HG02981 (cell line): ENCODE measurements at regions not wholly inside any gene's neighbourhood (a gene's known extent, or its start where the extent isn't known, plus 50 kb on each side); places are given as distances from the start of the nearest gene placed in this dataset.

ENCODE experiments used
- ATAC-seq: cut with Tn5 transposase; IDR thresholded peaks from one replicate; pipeline ENCODE4 v1.9.1; 2021; ENCODE audit warnings: mild to moderate bottlenecking, moderate library complexity; ENCODE audit not compliant: unreplicated experiment

DNA sequence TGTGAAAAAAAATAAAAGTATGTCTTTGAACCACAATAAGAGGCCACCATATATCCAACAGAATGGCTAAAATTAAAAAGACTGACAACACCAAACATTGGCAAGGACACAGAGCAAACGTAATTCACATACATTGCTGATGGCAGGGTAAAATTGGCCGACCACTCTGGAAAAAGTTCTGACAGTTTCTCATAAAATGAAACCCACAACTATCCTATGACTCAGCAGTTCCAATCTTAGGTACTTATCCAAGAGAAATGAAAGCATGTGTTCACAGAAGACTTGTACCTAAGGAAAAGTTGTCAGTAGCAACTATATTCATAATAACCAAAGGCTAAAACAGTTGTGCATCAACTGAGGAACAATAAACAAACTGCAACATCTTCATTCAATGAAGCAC is 357.3 kb upstream of the XYLT1 start:
- no peak for ATAC-seq

GRCh38 chr16:17827313-17827712 is 356.6 kb upstream of the XYLT1 start:
- ATAC-seq = no peak

GRCh38 chr16:17817943-17818342 is 347.2 kb upstream of the XYLT1 start:
- ATAC-seq = no peak

- ATAC-seq = no peak
Observed at GRCh38 chr16:17817260-17817659, 346.5 kb upstream of the XYLT1 start.

DNA sequence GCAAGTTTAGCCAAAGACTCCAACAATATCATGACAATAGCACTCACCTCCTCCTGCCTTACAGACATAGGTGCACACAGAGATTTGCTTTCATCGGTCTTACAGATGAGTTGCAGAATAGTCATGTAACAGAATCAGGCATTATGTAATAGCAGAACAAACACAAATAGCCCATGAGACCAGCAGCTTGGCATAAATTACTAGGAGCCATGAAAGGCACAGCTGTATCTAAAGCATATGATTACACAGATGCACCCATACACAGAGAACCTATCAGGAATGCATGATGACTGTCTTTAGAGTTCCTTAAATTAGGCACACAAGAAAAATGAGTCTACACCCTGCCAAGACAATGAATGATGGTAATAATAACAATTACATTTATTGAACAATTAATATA is 342.0 kb upstream of the XYLT1 start:
- ATAC-seq = no peak

GRCh38 chr16:17804857-17805256 is 334.1 kb upstream of the XYLT1 start:
- no peak for ATAC-seq

DNA sequence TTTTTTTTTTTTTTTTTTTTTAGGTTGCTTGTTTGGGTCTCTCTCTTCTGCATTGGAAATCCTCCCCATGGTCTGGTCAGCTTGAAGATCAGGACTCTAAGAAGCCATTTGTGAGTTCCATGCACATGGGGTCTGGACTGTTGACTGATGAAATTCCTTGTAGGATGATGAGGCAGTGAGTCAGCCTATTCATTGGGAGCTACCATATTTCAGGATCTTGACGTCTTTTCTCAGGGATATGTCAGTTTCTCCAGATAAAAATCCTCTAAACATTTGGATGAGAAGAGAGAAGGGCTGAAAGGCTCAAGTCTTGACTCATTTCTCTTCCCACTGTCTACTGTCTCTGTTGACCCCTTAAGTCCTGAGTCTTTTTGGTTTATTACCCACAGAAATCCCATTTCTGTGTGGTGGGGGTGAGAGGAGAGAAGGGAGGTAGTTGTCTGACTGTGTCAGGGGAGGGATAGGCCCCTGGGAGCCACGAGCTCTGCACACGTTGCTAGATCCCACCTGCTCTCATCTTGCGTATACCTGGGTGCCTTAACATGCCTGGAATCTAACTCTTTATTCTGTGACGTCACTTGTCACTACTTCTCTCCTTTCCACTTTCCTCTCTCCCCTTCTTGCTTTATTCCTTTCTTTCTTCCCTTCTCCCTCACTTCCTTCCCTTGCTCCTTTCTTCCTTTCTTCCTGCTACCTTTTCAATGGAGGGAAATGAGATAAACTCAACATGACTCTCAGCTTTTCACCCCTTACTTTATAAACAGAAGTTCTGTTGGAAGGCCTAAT is 333.1 kb upstream of the XYLT1 start:
- no peak for ATAC-seq

DNA sequence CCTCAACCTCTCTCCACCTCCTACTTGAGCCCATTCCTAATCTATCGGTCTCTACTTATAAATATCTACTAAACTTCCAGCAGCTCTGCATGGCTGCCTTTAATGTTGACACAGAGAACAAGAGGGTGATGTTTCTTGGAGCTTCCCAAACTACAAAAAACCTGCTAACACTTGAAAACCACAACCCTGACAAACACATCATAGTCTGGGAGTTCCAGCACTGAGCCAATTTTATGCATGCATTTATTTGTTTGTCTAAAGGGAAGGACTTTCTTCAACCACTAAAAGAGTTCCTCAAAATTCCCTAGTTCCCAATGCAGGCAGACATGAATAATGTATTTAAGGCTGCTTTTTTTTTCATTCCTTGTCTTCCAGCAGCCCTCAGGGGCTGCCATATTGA is 331.8 kb upstream of the XYLT1 start:
- no peak for ATAC-seq

DNA sequence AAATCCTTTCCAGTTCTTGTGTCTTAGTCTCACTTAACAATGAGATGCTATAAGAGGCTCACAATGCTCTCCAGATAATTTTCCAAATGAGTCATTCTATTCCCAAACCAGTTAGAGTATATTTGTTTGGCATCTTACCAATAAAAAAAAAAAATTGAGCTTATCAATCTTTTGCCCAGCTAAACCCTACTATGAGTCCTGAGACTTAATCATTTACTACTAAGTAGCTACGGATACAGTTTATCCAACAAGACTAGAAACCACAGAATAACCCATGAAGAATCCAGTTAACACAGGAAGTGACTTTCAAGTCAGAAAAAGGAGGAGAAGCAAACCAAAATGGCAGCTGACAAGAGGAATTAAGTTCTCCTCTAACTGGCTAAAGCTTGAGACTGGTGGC is 330.3 kb upstream of the XYLT1 start:
- ATAC-seq = no peak

DNA sequence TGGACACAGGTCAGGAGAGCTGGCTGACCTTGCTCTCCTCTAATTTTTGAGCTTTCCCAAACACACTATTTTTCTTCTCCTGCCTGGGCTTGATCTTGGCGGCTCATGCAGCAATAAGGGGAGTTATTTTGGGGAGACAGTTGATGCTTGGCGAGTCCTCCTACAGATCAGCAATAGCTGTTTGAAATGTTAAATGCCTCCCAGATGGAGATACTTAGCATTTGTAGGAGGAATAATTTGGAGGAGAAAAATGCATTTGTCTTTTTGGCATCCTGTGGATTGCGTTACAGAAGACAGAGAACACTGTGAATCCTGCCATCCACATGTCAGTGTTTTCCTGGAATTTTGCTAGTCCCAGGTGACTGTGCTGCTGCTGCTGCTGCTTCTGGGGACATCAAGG is 328.0 kb upstream of the XYLT1 start:
- ATAC-seq = no peak

GRCh38 chr16:17793354-17793753 is 322.6 kb upstream of the XYLT1 start:
- no peak for ATAC-seq

DNA sequence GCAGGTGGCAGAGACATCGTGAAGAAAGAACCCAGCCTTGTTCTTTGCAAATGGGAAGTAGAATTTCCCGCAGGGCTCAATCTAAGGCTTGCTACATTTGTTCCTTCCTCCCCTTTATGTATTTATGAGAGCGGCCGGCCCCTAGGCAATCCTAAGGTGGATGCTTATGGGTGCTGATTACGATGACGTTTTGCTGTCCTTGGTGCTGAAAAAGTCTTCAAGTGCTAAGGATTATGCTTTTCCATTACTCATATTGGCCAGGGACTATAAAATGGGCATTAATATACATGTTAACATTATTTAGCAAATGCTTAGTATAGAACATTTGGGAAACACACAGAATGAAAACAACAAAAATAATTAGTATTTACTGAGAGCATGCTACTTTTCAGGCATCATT is 313.3 kb upstream of the XYLT1 start:
- no peak for ATAC-seq

GRCh38 chr16:17780181-17780580 is 309.4 kb upstream of the XYLT1 start:
- no peak for ATAC-seq

DNA sequence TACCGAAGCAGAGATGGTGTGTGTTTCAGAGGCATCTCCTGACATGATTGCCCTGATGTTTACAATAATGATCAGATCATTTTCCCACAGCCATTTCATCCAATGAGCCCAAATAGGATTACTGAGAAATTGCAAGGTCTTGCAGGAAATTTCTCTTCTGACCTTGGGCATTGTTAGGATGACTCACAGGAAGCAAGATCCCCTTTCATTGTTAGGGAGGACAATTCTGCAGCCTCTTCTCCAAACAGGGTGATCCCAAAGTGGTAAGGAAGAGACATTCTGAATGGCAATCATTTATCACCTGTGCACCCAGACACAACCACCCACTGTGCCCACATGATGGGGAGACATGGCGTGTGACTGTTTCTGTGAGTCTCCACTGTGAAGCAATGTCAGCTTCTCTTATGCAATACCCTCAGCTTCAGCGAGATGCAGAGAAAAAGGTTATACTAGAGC is 306.7 kb upstream of the XYLT1 start:
- ATAC-seq = no peak

DNA sequence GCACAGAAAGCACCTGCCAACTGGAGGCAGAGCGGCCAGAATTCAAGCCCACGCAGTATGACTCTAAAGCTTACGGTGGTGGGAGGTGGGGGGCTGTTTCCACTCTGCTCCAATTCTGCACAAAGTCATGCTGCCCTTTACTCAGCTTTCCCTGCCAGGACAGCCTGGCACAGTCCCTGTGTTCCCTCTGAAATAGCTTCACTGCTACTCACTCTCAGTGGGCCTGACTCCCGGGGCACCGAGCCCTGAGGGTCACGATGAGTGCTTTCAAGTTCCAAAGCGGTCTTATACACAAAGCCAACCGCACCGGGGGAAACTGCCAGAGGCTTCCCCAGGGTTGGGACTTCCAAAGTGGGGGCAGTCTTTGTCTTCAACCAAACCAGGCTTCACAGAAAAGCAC is 306.1 kb upstream of the XYLT1 start:
- ATAC-seq = no peak

DNA sequence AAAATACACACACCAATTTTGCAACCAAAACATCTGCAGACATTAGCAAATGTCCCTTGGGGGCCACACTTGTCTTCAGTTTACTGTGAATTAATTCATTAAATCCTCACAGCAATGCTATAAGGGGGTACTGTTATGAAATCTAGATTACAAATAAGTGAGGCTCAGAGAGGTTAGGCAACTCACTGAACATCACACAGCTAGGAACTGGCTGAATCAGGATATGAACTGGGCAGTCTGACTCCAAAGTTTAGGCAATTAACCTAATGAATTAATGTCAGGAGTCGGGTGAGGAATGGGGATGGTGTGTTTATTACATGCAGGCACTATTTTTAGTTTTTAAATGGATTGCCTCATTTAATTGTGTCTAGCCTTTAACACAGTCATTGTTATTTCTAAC is 305.7 kb upstream of the XYLT1 start:
- ATAC-seq = no peak

DNA sequence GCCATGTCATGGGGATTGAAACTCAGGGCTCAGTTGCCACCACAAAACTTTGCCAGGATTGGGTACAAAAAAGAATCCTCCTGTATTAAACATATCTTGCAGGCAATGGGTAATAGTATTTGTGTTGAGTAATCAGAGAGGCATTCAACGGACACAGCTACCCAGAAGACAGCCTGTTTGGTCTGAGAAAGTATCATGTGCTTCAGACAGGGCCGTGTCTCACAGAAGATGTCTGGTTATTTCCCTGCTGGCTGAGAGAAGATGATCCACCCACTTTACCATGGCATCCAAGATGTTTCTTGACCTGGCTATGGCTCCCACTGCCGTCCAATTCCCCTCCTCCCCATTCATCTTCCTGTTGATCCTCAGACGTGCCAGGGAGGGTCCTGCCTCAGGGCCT is 304.3 kb upstream of the XYLT1 start:
- ATAC-seq = no peak

DNA sequence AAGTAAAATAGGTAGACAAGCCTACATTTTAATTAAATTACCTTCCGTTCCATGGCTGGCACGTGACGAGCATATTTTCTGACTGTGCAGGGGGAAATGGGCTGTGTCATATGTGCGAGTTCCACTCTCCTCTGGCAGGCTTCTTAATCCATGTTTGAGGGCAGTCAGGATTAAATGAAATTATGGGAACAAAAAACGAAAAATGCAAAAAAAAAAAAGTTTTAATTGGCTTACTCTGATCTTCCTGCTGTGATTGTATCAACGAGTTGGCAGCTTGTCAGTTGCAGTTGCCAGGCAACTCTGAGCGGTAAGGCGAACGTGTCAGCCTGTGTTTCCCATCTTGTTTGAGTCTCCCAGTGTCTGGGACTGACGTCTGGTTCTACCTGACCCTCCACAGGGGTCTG is 302.9 kb upstream of the XYLT1 start:
- ATAC-seq = no peak

DNA sequence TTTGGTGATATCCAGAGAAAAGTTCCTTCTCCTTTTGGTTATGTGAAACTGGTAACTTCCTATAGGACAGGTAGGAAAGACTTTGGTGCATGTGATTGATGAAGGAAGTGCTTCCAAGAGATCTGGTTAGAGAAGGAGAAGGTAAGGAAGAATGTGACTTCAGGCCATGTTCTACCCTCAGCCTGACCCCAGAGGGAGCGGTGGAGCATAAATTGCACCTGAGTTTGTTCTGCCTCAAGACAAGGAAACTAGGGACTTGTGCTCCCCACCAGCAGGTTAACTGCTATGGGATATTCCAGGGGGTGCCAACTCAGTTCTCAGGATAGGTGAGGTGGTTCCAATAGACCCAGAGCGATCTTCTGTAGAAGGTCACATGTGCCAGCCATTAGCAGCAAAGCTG is 299.3 kb upstream of the XYLT1 start:
- no peak for ATAC-seq

- no peak for ATAC-seq
Observed at GRCh38 chr16:17769065-17769464, 298.3 kb upstream of the XYLT1 start.

DNA sequence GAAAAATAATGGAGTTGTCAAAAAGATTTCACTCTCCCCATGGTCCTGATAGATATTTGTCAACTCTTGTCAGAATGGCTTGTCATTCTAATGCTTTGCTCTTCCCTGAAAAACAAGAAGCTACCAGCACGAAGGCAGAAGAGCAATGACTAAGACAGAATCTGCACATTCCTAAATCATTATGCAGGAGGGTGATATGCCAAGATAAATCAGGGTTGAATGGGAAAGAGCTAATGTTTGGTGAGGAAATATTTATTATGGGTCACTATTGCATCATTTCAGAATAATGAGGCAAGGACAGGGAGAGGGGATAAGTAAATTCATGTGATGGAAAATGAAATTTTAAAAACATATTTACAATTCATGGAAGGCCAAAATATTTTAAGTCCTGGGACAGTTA is 297.5 kb upstream of the XYLT1 start:
- ATAC-seq = no peak

DNA sequence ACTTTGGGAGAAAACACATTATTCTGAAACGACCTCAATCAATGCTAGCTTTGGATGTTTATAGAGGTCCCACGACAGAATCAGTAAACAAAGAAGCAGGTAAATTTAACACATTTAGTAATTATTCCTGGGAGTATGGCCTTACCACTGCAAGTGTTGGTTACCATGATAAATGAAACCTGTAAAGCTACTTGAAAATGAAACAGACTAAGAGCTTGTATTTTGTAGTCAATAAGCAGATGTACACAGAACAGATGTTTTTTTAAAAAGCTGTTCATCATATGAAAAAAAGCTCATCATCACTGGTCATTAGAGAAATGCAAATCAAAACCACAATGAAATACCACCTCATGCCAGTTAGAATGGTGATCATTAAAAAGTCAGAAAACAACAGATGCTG is 295.3 kb upstream of the XYLT1 start:
- no peak for ATAC-seq
